Right atrium auricular region (tissue), 2 donors: ENCODE measurements at regions not wholly inside any gene's neighbourhood (a gene's known extent, or its start where the extent isn't known, plus 50 kb on each side); places are given as distances from the start of the nearest gene placed in this dataset.
"Not testable (repeated sequence)": the region's sequence is repeated elsewhere in the genome, so short reads cannot be mapped to it uniquely, and the experiment has no call there.

Experiments
- DNase-seq: peaks from one replicate; pipeline ENCODE4 v3.0.0-alpha.2; 2019; ENCODE audit warnings: low spot score
- H3K27ac ChIP-seq, 2 donors: fragments of 200-600 bp; sonication (generic); 1 replicate in 1 of 2; 2 replicates in 1 of 2; pipeline ENCODE4 v1.5.1; 2016 to 2019
- H3K27me3 ChIP-seq, 2 donors: fragments of 200-600 bp; sonication (generic); one replicate each; pipeline versions ENCODE4 v1.5.1 to v1.6.0; 2017 to 2019
- H3K36me3 ChIP-seq: fragments of 200-600 bp; sonication (generic); one replicate; pipeline ENCODE4 v1.5.1; 2016
- H3K4me1 ChIP-seq, 2 donors: fragments of 200-600 bp; sonication (generic); one replicate each; pipeline versions ENCODE4 v1.5.1 to v1.6.0; 2017 to 2019
- H3K4me3 ChIP-seq, 2 donors: fragments of 200-600 bp; sonication (generic); 1 replicate in 1 of 2; 2 replicates in 1 of 2; pipeline ENCODE4 v1.5.1; 2017 to 2019; ENCODE audit warnings: mild to moderate bottlenecking in 1 of 2, moderate library complexity in 1 of 2
- H3K9me3 ChIP-seq, 2 donors: fragments of 200-600 bp; sonication (generic); one replicate each; pipeline ENCODE4 v1.5.1; 2019
- TF ChIP-seq, protein P1 (sequence below), 2 donors: fragments of 200-600 bp; sonication (generic); IDR thresholded peaks; one replicate each; pipeline ENCODE4 v1.5.1; 2019; ENCODE audit warnings: antibody characterized with exemption in 2 of 2

DNA sequence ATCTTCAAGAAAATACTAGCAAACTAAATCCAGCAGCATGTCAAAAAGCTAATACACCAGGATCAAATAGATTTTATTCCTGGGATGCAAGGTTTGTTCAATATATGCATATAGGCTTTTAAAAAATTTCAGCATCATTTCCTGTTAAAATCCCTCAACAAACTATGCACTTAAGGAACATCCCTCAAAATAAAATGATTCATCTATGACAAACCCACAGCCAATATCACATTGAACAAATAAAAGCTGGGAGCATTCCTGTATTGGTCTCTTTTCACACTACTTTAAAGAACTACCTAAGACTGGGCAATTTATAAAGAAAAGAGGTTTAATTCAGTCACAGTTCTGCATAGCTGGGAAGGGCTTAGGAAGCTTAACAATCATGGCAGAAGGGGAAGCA is 726.7 kb downstream of the GRXCR1 start:
- Histone ChIP-seq H3K4me3 (no peak overlapping the region), H3K4me1 (no peaks in the 10 kb centered on the region), H3K27me3 (no peaks in the 10 kb centered on the region), H3K9me3 (no peaks in the 10 kb centered on the region), H3K27ac (no peak overlapping the region), H3K36me3 (no peaks in the 10 kb centered on the region)
- DNase-seq = no peak
- TF ChIP-seq, protein P1, sequence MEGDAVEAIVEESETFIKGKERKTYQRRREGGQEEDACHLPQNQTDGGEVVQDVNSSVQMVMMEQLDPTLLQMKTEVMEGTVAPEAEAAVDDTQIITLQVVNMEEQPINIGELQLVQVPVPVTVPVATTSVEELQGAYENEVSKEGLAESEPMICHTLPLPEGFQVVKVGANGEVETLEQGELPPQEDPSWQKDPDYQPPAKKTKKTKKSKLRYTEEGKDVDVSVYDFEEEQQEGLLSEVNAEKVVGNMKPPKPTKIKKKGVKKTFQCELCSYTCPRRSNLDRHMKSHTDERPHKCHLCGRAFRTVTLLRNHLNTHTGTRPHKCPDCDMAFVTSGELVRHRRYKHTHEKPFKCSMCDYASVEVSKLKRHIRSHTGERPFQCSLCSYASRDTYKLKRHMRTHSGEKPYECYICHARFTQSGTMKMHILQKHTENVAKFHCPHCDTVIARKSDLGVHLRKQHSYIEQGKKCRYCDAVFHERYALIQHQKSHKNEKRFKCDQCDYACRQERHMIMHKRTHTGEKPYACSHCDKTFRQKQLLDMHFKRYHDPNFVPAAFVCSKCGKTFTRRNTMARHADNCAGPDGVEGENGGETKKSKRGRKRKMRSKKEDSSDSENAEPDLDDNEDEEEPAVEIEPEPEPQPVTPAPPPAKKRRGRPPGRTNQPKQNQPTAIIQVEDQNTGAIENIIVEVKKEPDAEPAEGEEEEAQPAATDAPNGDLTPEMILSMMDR (IDR thresholded peaks at IDR 0.05) = no peak

DNA sequence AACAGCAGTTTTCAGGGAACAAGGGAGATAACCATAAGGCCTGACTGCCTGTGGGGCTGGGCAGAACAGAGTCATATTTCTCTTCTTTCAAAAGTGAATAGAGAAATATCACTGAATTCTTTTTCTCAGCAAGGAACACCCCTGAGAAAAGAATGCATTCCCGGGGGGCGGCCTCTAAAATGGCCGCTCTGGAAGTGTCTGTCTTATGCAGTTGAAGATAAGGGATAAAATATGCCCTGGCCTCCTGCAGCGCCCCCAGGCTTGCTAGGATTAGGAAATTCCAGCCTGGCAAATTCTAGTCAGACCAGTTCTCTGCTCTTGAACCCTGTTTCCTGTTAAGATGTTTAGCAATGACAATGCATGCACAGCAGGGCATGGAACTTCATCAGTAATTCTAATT is 745.4 kb downstream of the GRXCR1 start:
- not testable (repeated sequence) for H3K4me3 ChIP-seq, H3K27me3 ChIP-seq, H3K4me1 ChIP-seq, DNase-seq, H3K36me3 ChIP-seq, H3K27ac ChIP-seq
- peaks cover 0 to 11% of the 10 kb centered on the region in 2 donors for H3K9me3 ChIP-seq

DNA sequence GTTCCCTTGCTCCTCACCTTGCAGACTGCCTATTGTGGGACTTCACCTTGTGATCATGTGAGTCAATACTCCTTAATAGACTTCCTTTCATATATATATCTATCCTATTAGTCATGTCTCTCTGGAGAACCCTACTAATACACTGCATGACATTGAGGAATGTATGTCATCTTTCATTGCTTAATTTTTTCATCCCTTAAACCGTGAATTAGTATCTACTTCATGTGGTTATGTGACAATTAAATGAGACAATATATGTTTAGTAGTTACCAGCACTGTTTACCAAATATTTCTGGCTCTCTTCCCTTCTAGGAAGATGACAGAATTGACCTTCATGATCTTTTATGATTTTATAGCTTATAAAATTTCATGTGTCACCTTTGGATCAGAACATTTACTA is 759.5 kb downstream of the GRXCR1 start:
- Histone ChIP-seq H3K9me3 (no peaks in the 10 kb centered on the region), H3K4me3 (no peak overlapping the region), H3K27ac (no peak overlapping the region), H3K4me1 (no peaks in the 10 kb centered on the region), H3K36me3 (no peaks in the 10 kb centered on the region), H3K27me3 (no peaks in the 10 kb centered on the region)
- TF ChIP-seq, protein P1 (IDR thresholded peaks at IDR 0.05) = no peak
- DNase-seq = no peak

DNA sequence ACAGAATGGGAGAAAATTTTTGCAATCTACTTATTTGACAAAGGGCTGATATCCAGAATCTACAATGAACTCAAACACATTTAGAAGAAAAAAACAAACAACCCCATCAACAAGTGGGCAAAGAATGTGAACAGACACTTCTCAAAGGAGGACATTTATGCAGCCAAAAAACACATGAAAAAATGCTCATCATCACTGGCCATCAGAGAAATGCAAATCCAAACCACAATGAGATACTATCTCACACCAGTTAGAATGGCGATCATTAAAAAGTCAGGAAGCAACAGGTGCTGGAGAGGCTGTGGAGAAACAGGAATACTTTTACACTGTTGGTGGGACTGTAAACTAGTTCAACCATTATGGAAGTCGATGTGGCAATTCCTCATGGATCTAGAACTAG is 767.0 kb downstream of the GRXCR1 start:
- H3K4me3 ChIP-seq, H3K27me3 ChIP-seq, H3K27ac ChIP-seq, H3K4me1 ChIP-seq, DNase-seq, H3K36me3 ChIP-seq, H3K9me3 ChIP-seq: not testable (repeated sequence)

DNA sequence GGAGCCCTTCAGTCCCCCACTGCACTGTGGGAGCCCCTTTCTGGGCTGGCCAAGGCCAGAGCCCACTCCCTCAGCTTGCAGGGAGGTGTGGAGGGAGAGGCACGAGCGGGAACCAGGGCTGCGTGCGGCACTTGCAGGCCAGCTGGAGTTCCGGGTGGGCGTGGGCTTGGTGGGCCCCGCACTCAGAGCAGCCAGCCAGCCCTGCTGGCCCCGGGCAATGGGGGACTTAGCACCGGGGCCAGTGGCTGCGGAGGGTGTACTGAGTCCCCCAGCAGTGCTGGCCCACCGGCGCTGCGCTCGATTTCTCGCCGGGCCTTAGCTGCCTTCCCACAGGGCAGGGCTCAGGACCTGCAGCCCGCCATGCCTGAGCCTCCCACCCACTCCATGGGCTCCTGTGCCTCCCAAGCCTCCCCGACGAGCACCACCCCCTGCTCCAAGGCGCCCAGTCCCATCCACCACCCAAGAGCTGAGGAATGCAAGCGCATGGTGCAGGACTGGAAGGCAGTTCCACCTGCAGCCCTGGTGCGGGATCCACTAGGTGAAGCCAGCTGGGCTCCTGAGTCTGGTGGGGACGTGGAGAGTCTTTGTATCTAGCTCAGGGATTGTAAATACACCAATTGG is 776.2 kb downstream of the KCTD8 start:
- not testable (repeated sequence) for DNase-seq

DNA sequence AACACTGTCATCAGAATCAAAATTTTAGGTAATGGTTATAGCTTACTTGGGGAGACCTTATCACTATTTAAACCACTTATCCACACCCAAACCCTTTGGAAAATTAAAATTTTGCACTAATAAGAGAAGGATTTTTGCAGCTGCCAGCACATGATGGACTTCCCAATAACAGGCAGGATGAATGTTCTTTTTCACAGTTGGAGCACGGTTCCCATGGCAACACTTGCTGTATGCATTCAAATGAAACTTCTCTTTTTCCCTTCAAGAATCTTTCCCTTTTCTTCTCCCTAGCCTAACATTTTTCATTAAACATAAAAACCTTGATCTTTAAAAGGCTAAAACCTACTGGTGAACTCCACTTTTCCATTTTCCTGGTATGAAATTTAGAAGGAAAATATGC is 768.2 kb downstream of the KCTD8 start:
- no peaks in the 10 kb centered on the region for H3K36me3 ChIP-seq
- TF ChIP-seq, protein P1 (IDR thresholded peaks at IDR 0.05) = no peak
- H3K4me3 ChIP-seq = no peak overlapping the region
- no peak for DNase-seq
- H3K27ac ChIP-seq = no peak overlapping the region
- H3K27me3 ChIP-seq = no peaks in the 10 kb centered on the region
- H3K4me1 ChIP-seq = no peaks in the 10 kb centered on the region
- no peaks in the 10 kb centered on the region for H3K9me3 ChIP-seq

More for the DNA sequence above, 776.2 kb downstream of the KCTD8 start:
- not testable (repeated sequence) for H3K27me3 ChIP-seq, H3K36me3 ChIP-seq, H3K4me1 ChIP-seq, H3K4me3 ChIP-seq, H3K9me3 ChIP-seq, H3K27ac ChIP-seq

DNA sequence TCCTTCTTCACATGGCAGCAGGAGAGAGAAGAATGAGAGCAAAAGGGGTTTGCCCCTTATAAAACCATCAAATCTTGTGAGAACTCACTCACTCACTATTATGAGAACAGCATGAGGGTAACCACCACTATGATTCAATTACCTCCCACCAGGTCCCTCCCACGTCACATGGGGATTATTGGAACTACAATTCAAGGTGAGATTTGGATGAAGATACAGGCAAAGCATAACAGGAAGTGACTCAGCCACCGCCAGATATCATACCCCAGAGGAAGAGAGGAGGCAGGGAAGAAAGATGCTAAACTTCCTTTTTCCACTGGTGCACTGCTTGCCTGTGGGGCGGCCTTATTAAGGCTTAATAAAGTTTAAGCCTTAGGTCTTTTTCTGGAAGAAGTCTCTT is 766.1 kb downstream of the KCTD8 start:
- no peaks in the 10 kb centered on the region for H3K36me3 ChIP-seq
- no peak for DNase-seq
- TF ChIP-seq, protein P1 (IDR thresholded peaks at IDR 0.05) = no peak

More for the DNA sequence above, 766.1 kb downstream of the KCTD8 start:
- no peaks in the 10 kb centered on the region for H3K4me1 ChIP-seq
- no peaks in the 10 kb centered on the region for H3K27me3 ChIP-seq
- no peak overlapping the region for H3K27ac ChIP-seq
- no peak overlapping the region for H3K4me3 ChIP-seq
- no peaks in the 10 kb centered on the region for H3K9me3 ChIP-seq
